Stomach (tissue), 4 donors: ENCODE measurements at regions not wholly inside any gene's neighbourhood (a gene's known extent, or its start where the extent isn't known, plus 50 kb on each side); places are given as distances from the start of the nearest gene placed in this dataset.

Experiments used
- EP300 ChIP-seq: sonication (generic); formaldehyde crosslinking; IDR thresholded peaks from one replicate; pipeline ENCODE4 v1.6.1; 2017; ENCODE audit warnings: antibody characterized with exemption
- POLR2A ChIP-seq, 4 donors: fragments of 450-650 bp; IDR thresholded peaks; one replicate each; pipeline ENCODE4 v1.6.1; 2016; ENCODE audit warnings: antibody characterized with exemption in 4 of 4, control low read depth in 2 of 4, mild to moderate bottlenecking in 1 of 4, moderate library complexity in 1 of 4

GRCh38 chr12:107523775-107524535, 161.6 kb upstream of the PWP1 start:
- TF ChIP-seq EP300 (no peak), POLR2A (IDR thresholded peaks at IDR 0.05) (no peak)
